H1 (cell line): ENCODE measurements at regions not wholly inside any gene's neighbourhood (a gene's known extent, or its start where the extent isn't known, plus 50 kb on each side); places are given as distances from the start of the nearest gene placed in this dataset.

Source experiments
- CTCF ChIA-PET: fragments of 300-600 bp; sonication (Branson Sonifier 250); formaldehyde crosslinking; loops from one replicate; lab custom pipeline; 2021; ENCODE audit not compliant: partially characterized antibody; lab: Charles Lee
- POLR2A ChIA-PET: fragments of 300-600 bp; sonication (Branson Sonifier 250); formaldehyde crosslinking; loops from one replicate; lab custom pipeline; 2021; ENCODE audit warnings: inconsistent platforms; ENCODE audit not compliant: partially characterized antibody; lab: Charles Lee
- DNase-seq, 2 experiments: peaks; one replicate each; pipeline versions ENCODE4 v3.0.0 to v3.0.0-alpha.2; 2010 to 2022; ENCODE audit warnings: low spot score in 2 of 2, low read depth in 1 of 2, mixed read lengths in 1 of 2
- FAIRE-seq: peaks from 2 replicates; lab custom pipeline; 2011; peaks lifted over from hg19 to GRCh38; lab: Jason Lieb, UNC
- H2AFZ ChIP-seq: 2 replicates; pipeline ENCODE4 v1.8.1; 2012; ENCODE audit warnings: low read length, inconsistent platforms
- H2AK5ac ChIP-seq: 2 replicates; pipeline ENCODE4 v1.6.1; 2013; ENCODE audit warnings: low read depth, low read length
- H2BK120ac ChIP-seq: replicated peaks from 2 replicates; pipeline ENCODE3; 2013; ENCODE audit warnings: low read depth, low read length, inconsistent platforms
- H2BK12ac ChIP-seq: 2 replicates; pipeline ENCODE4 v1.6.1; 2013; ENCODE audit warnings: low read depth, low read length
- H2BK15ac ChIP-seq: 2 replicates; pipeline ENCODE4 v1.6.1; 2013; ENCODE audit warnings: low read length
- H2BK20ac ChIP-seq: 2 replicates; pipeline ENCODE4 v1.6.1; 2013; ENCODE audit warnings: low read length
- H2BK5ac ChIP-seq: 2 replicates; pipeline ENCODE4 v1.6.1; 2013; ENCODE audit warnings: low read depth, low read length
- H3K14ac ChIP-seq: 2 replicates; pipeline ENCODE4 v1.6.1; 2013; ENCODE audit warnings: inconsistent platforms; ENCODE audit not compliant: insufficient read length
- H3K18ac ChIP-seq: 2 replicates; pipeline ENCODE4 v1.6.1; 2013; ENCODE audit warnings: low read length; ENCODE audit errors: extremely low read depth
- H3K23ac ChIP-seq: 2 replicates; pipeline ENCODE4 v1.6.1; 2013; ENCODE audit warnings: inconsistent platforms; ENCODE audit not compliant: insufficient read length
- H3K23me2 ChIP-seq: 2 replicates; pipeline ENCODE4 v1.6.1; 2013; ENCODE audit warnings: low read depth, low read length
- H3K27ac ChIP-seq: 2 replicates; pipeline ENCODE4 v1.6.1; 2011; ENCODE audit warnings: low read depth, low read length, inconsistent platforms
- H3K27me3 ChIP-seq, 4 experiments: replicated peaks in 1 of 4; 1 replicate in 1 of 4; 2 replicates in 3 of 4; pipeline versions ENCODE4 v1.6.1 to v1.8.1; 2011 to 2013; ENCODE audit warnings: low read length in 3 of 4, mild to moderate bottlenecking in 3 of 4, inconsistent platforms in 2 of 4, mixed read lengths in 2 of 4, moderate library complexity in 1 of 4; ENCODE audit not compliant: control insufficient read depth in 3 of 4, insufficient read depth in 3 of 4; ENCODE audit errors: extremely low read depth in 1 of 4
- H3K36me3 ChIP-seq, 4 experiments: 2 replicates each; pipeline versions ENCODE4 v1.6.1 to v1.8.1; 2011 to 2013; ENCODE audit warnings: mild to moderate bottlenecking in 4 of 4, low read length in 3 of 4, moderate library complexity in 2 of 4, control low read depth in 1 of 4, inconsistent platforms in 1 of 4; ENCODE audit not compliant: insufficient read depth in 4 of 4, control insufficient read depth in 2 of 4
- H3K4ac ChIP-seq: replicated peaks from 2 replicates; pipeline ENCODE3; 2013; ENCODE audit warnings: low read length, low read depth, mixed read lengths, inconsistent platforms; ENCODE audit not compliant: insufficient read length
- H3K4me1 ChIP-seq, 4 experiments: replicated peaks in 1 of 4; 1 replicate in 1 of 4; 2 replicates in 3 of 4; pipeline versions ENCODE4 v1.6.1 to v1.8.1; 2011 to 2013; ENCODE audit warnings: low read length in 3 of 4, inconsistent platforms in 2 of 4, mixed read lengths in 1 of 4; ENCODE audit not compliant: insufficient read depth in 4 of 4, control insufficient read depth in 3 of 4
- H3K4me2 ChIP-seq, 2 experiments: 2 replicates each; pipeline versions ENCODE4 v1.6.1 to v1.8.1; 2011 to 2013; ENCODE audit warnings: low read depth in 2 of 2, low read length in 2 of 2, control low read depth in 1 of 2, inconsistent platforms in 1 of 2, mild to moderate bottlenecking in 1 of 2; ENCODE audit not compliant: insufficient read depth in 1 of 2
- H3K4me3 ChIP-seq, 4 experiments: fragments of 200-600, 300-600 bp in 1 of 4; sonication (generic), shearing (Covaris generic), sonication (Bioruptor Twin) in 1 of 4; 2 replicates each; pipeline versions ENCODE4 v1.5.1 to v1.8.1; 2011 to 2016; ENCODE audit warnings: low read length in 4 of 4, low read depth in 3 of 4, control low read depth in 2 of 4, inconsistent platforms in 2 of 4, mild to moderate bottlenecking in 2 of 4, mixed read lengths in 1 of 4, moderate library complexity in 1 of 4; ENCODE audit not compliant: insufficient read depth in 2 of 4; ENCODE audit errors: extremely low read depth in 1 of 4
- H3K56ac ChIP-seq: replicated peaks from 2 replicates; pipeline ENCODE3; 2013; ENCODE audit warnings: low read depth, mild to moderate bottlenecking, mixed read lengths, low read length, inconsistent platforms; ENCODE audit not compliant: insufficient read length
- H3K79me1 ChIP-seq: 2 replicates; pipeline ENCODE4 v1.6.1; 2013; ENCODE audit warnings: low read depth, low read length, control low read depth
- H3K79me2 ChIP-seq, 2 experiments: 2 replicates each; pipeline versions ENCODE4 v1.6.1 to v1.8.1; 2012 to 2013; ENCODE audit warnings: low read length in 2 of 2, mild to moderate bottlenecking in 2 of 2, inconsistent platforms in 1 of 2; ENCODE audit not compliant: insufficient read depth in 2 of 2, control insufficient read depth in 1 of 2
- H3K9ac ChIP-seq, 4 experiments: replicated peaks in 1 of 4; 1 replicate in 1 of 4; 2 replicates in 3 of 4; pipeline versions ENCODE4 v1.6.1 to v1.8.1; 2011 to 2013; ENCODE audit warnings: low read depth in 3 of 4, low read length in 3 of 4, control low read depth in 2 of 4, mild to moderate bottlenecking in 2 of 4, moderate library complexity in 2 of 4, inconsistent platforms in 1 of 4; ENCODE audit errors: extremely low read depth in 1 of 4
- H3K9me3 ChIP-seq, 2 experiments: 2 replicates each; pipeline versions ENCODE4 v1.6.1 to v1.8.1; 2012 to 2013; ENCODE audit warnings: mild to moderate bottlenecking in 2 of 2, moderate library complexity in 2 of 2, control low read depth in 1 of 2, inconsistent platforms in 1 of 2, low read depth in 1 of 2, low read length in 1 of 2, mixed read lengths in 1 of 2; ENCODE audit not compliant: insufficient read depth in 2 of 2
- H4K20me1 ChIP-seq, 2 experiments: replicated peaks in 1 of 2; 2 replicates each; pipeline versions ENCODE3 to v1.8.1; 2011 to 2013; ENCODE audit warnings: inconsistent platforms in 2 of 2, low read length in 2 of 2, mild to moderate bottlenecking in 1 of 2; ENCODE audit not compliant: insufficient read depth in 2 of 2, control insufficient read depth in 1 of 2
- H4K5ac ChIP-seq: 2 replicates; pipeline ENCODE4 v1.6.1; 2013; ENCODE audit warnings: low read length, low read depth, mixed read lengths, inconsistent platforms; ENCODE audit not compliant: insufficient read length
- H4K8ac ChIP-seq: 2 replicates; pipeline ENCODE4 v1.8.0; 2013; ENCODE audit warnings: mild to moderate bottlenecking, moderate library complexity, low read length, inconsistent platforms; ENCODE audit not compliant: insufficient read depth; ENCODE audit errors: extremely low read depth
- H4K91ac ChIP-seq: replicated peaks from 2 replicates; pipeline ENCODE3; 2013; ENCODE audit warnings: low read length, mixed read lengths, inconsistent platforms; ENCODE audit not compliant: insufficient read length
- MAX ChIP-seq: IDR thresholded peaks from 2 replicates; pipeline ENCODE4 v1.6.1; 2012; ENCODE audit warnings: inconsistent platforms
- WGBS, 2 experiments: shearing (Covaris generic) in 1 of 2; methylation state at CpG; one replicate each; pipeline versions ENCODE4 v1.1.6 to v1.1.7; 2013 to 2015; ENCODE audit warnings: low lambda C conversion rate in 2 of 2, mixed read lengths in 2 of 2, inconsistent platforms in 1 of 2, low coverage in 1 of 2, missing lambda C conversion rate in 1 of 2; ENCODE audit not compliant: insufficient replicate concordance in 2 of 2, insufficient coverage in 1 of 2, insufficient read length in 1 of 2; ENCODE audit errors: extremely low coverage in 1 of 2, missing lambda C conversion rate in 1 of 2; 5-methylcytosine and 5-hydroxymethylcytosine counted together

GRCh38 chr5:86806206-86806605 is 188.5 kb downstream of the COX7C start:
- 0 out of 8 replicates have a peak, but pooled peaks cover 0 to 2% (median 0%) of the 10 kb centered on the region in 4 experiments for H3K36me3 ChIP-seq
- no peak overlapping the region for H2BK5ac ChIP-seq
- FAIRE-seq (no peak), DNase-seq (no peak)
- H4K91ac ChIP-seq = no peak overlapping the region
- H3K4me2 ChIP-seq = no peak overlapping the region
- no peak overlapping the region for H3K4me3 ChIP-seq
- H2BK12ac ChIP-seq = no peak overlapping the region
- H3K4ac ChIP-seq = no peak overlapping the region
- H3K23me2 ChIP-seq = no peaks in the 10 kb centered on the region
- H4K5ac ChIP-seq = no peak overlapping the region
- WGBS, 2 experiments = 94% methylated on average over 1 of the region's 1 CpG; no CpG with 5 or more reads in 1 of the 2 experiments
- no peak overlapping the region for H2AK5ac ChIP-seq
- no peak overlapping the region for H3K27ac ChIP-seq
- H4K8ac ChIP-seq = no peak overlapping the region
- CTCF ChIA-PET = interaction anchor here (0.6 to 1.2 kb wide), 3 partner anchors 14 to 163 kb away, joined by 3 read pairs; no protein-coding TSS in a partner anchor
- H2AFZ ChIP-seq = no peak overlapping the region
- H3K9ac ChIP-seq = no peak overlapping the region
- no peaks in the 10 kb centered on the region for H3K79me1 ChIP-seq
- H3K56ac ChIP-seq = no peak overlapping the region
- no peak overlapping the region for H3K14ac ChIP-seq
- no peak overlapping the region for H3K23ac ChIP-seq
- no peaks in the 10 kb centered on the region for H3K27me3 ChIP-seq
- no peak overlapping the region for H3K18ac ChIP-seq
- TF ChIP-seq MAX = no peak
- POLR2A ChIA-PET = no interaction called here
- H2BK20ac ChIP-seq = no peak overlapping the region
- no peaks in the 10 kb centered on the region for H3K79me2 ChIP-seq
- peaks cover 5 to 8% of the 10 kb centered on the region in 2 experiments; a peak in 2 of 4 replicates for H3K9me3 ChIP-seq
- H2BK15ac ChIP-seq = no peak overlapping the region
- H2BK120ac ChIP-seq = no peak overlapping the region
- no peaks in the 10 kb centered on the region for H3K4me1 ChIP-seq
- H4K20me1 ChIP-seq = no peaks in the 10 kb centered on the region
